OCI-LY3 (cell line): ENCODE measurements at regions not wholly inside any gene's neighbourhood (a gene's known extent, or its start where the extent isn't known, plus 50 kb on each side); places are given as distances from the start of the nearest gene placed in this dataset.

Source experiments
- EZH2phosphoT487 ChIP-seq: fragments of 200-600 bp; shearing (Covaris generic); IDR thresholded peaks from 2 replicates; pipeline ENCODE4 v1.6.1; 2018; ENCODE audit warnings: antibody characterized with exemption, mixed run types, low read depth
- TF ChIP-seq, protein P1 (sequence below): fragments of 200-600, 300-600 bp; sonication (generic); IDR thresholded peaks from 2 replicates; pipeline ENCODE4 v1.5.1; 2014; ENCODE audit warnings: antibody characterized with exemption, low read length, low read depth

DNA sequence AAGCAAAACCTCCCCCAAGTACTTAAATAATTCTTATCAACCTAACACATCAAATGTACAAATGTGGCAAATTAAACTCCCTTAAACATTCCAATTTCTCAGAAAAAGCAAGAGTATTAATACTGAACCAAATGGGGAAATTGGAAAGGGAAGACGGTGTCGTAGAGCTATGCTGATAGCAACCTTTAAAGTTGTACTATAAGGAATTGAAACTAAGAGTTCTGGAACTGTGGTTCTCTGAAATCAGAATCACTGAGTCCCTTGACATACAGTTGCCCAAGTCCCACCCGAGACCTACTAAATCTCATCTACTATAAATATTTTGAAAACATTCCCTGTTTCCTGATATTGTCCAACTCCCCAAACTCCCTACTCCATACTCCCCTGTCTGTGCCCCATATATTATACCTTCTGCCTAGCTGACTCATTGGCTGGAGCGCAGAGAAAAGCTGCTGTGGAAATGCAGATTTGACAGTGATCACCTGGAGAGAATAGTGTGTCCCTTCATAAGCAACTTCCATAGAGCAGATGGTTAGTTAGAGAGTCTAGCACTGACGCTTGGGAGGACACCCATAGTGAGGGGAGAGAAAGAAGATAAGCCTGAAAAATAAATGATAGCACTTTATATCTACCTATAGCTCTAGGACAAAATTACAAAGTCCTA, 51.4 kb upstream of the ITM2B start:
- TF ChIP-seq, protein P1, sequence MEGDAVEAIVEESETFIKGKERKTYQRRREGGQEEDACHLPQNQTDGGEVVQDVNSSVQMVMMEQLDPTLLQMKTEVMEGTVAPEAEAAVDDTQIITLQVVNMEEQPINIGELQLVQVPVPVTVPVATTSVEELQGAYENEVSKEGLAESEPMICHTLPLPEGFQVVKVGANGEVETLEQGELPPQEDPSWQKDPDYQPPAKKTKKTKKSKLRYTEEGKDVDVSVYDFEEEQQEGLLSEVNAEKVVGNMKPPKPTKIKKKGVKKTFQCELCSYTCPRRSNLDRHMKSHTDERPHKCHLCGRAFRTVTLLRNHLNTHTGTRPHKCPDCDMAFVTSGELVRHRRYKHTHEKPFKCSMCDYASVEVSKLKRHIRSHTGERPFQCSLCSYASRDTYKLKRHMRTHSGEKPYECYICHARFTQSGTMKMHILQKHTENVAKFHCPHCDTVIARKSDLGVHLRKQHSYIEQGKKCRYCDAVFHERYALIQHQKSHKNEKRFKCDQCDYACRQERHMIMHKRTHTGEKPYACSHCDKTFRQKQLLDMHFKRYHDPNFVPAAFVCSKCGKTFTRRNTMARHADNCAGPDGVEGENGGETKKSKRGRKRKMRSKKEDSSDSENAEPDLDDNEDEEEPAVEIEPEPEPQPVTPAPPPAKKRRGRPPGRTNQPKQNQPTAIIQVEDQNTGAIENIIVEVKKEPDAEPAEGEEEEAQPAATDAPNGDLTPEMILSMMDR = no peak
- no peak for TF ChIP-seq EZH2phosphoT487
